Neural cell (in vitro differentiated cells): ENCODE measurements at regions not wholly inside any gene's neighbourhood (a gene's known extent, or its start where the extent isn't known, plus 50 kb on each side); places are given as distances from the start of the nearest gene placed in this dataset.

Experiments
- H2AFZ ChIP-seq: fragments of 200-600, 300-800 bp; sonication (generic), shearing (Covaris generic); 2 replicates; pipeline ENCODE4 v1.6.0; 2014; ENCODE audit warnings: low read depth, mild to moderate bottlenecking, antibody characterized with exemption, low read length, moderate library complexity
- H3F3A ChIP-seq: fragments of 200-600 bp; shearing (Covaris generic); 2 replicates; pipeline ENCODE4 v1.6.1; 2016; ENCODE audit warnings: mild to moderate bottlenecking, moderate library complexity, mixed read lengths, antibody characterized with exemption, low read length; ENCODE audit not compliant: insufficient read depth, poor library complexity, severe bottlenecking
- H3K27ac ChIP-seq: fragments of 200-600, 300-800 bp; sonication (generic), shearing (Covaris generic); 2 replicates; pipeline ENCODE4 v1.5.1; 2014; ENCODE audit warnings: mild to moderate bottlenecking, low read length, moderate library complexity
- H3K27me3 ChIP-seq: fragments of 300-800, 200-600 bp; sonication (generic), shearing (Covaris generic); 2 replicates; pipeline ENCODE4 v1.6.0; 2014; ENCODE audit warnings: mild to moderate bottlenecking, low read depth, low read length, moderate library complexity; ENCODE audit not compliant: insufficient read depth
- H3K36me3 ChIP-seq: fragments of 300-800, 200-600 bp; sonication (generic), shearing (Covaris generic); 2 replicates; pipeline ENCODE4 v1.5.1; 2014; ENCODE audit warnings: mild to moderate bottlenecking, antibody characterized with exemption, low read length, moderate library complexity; ENCODE audit not compliant: insufficient read depth
- H3K4me2 ChIP-seq: fragments of 300-800, 200-600 bp; sonication (generic), shearing (Covaris generic); 2 replicates; pipeline ENCODE4 v1.6.0; 2014; ENCODE audit warnings: mild to moderate bottlenecking, low read length
- H3K4me3 ChIP-seq: fragments of 300-800, 200-600 bp; sonication (generic), shearing (Covaris generic); 2 replicates; pipeline ENCODE4 v1.5.1; 2014; ENCODE audit warnings: mild to moderate bottlenecking, low read length, moderate library complexity
- H3K79me2 ChIP-seq: fragments of 200-600 bp; shearing (Covaris generic); replicated peaks from 2 replicates; pipeline ENCODE4 v1.6.0; 2014; ENCODE audit warnings: mild to moderate bottlenecking, low read length, moderate library complexity; ENCODE audit not compliant: insufficient read depth
- H3K9ac ChIP-seq: fragments of 300-800, 200-600 bp; sonication (generic), shearing (Covaris generic); 2 replicates; pipeline ENCODE4 v1.6.1; 2016; ENCODE audit warnings: mild to moderate bottlenecking, low read length, mixed read lengths
- H3K9me2 ChIP-seq: fragments of 200-600 bp; shearing (Covaris generic); 2 replicates; pipeline ENCODE4 v1.6.1; 2016; ENCODE audit warnings: mild to moderate bottlenecking, low read length, mixed read lengths; ENCODE audit not compliant: insufficient read depth
- H3K9me3 ChIP-seq: fragments of 200-600, 300-800 bp; sonication (generic), shearing (Covaris generic); 2 replicates; pipeline ENCODE4 v1.6.1; 2016; ENCODE audit warnings: mild to moderate bottlenecking, mixed run types, low read length, moderate library complexity, mixed read lengths
- H4K20me1 ChIP-seq: fragments of 200-600 bp; shearing (Covaris generic); 2 replicates; pipeline ENCODE4 v1.6.1; 2016; ENCODE audit warnings: mild to moderate bottlenecking, mixed run types; ENCODE audit not compliant: insufficient read depth
- CTCF ChIP-seq: fragments of 450-650 bp; IDR thresholded peaks from 2 replicates; pipeline ENCODE4 v1.5.1; 2014; ENCODE audit warnings: antibody characterized with exemption, mild to moderate bottlenecking, moderate library complexity; ENCODE audit not compliant: poor library complexity, severe bottlenecking
- EP300 ChIP-seq: fragments of 450-650 bp; conservative IDR thresholded peaks from 2 replicates; pipeline ENCODE4 v1.6.1; 2014; ENCODE audit warnings: antibody characterized with exemption, mild to moderate bottlenecking, moderate library complexity; ENCODE audit not compliant: poor library complexity, severe bottlenecking
- EZH2 ChIP-seq: fragments of 200-600, 300-800 bp; shearing (Covaris generic), sonication (generic); IDR thresholded peaks from 2 replicates; pipeline ENCODE4 v1.6.1; 2014; ENCODE audit warnings: antibody characterized with exemption, low read length, borderline replicate concordance, mild to moderate bottlenecking; ENCODE audit not compliant: insufficient read depth, poor library complexity, severe bottlenecking
- MXI1 ChIP-seq: fragments of 450-650 bp; conservative IDR thresholded peaks from 2 replicates; pipeline ENCODE4 v1.6.1; 2014; ENCODE audit warnings: antibody characterized with exemption, mild to moderate bottlenecking; ENCODE audit not compliant: poor library complexity, severe bottlenecking
- POLR2AphosphoS5 ChIP-seq: IDR thresholded peaks from 2 replicates; pipeline ENCODE4 v1.6.1; 2012
- RAD21 ChIP-seq: fragments of 450-650 bp; conservative IDR thresholded peaks from 2 replicates; pipeline ENCODE4 v1.6.1; 2014; ENCODE audit warnings: antibody characterized with exemption, mild to moderate bottlenecking, moderate library complexity
- SMC3 ChIP-seq: fragments of 450-650 bp; conservative IDR thresholded peaks from 2 replicates; pipeline ENCODE4 v1.6.1; 2014; ENCODE audit warnings: antibody characterized with exemption, mild to moderate bottlenecking, moderate library complexity; ENCODE audit not compliant: poor library complexity
- TAF1 ChIP-seq: IDR thresholded peaks from 2 replicates; pipeline ENCODE4 v1.6.1; 2012; ENCODE audit warnings: low read depth
- TF ChIP-seq, protein P1 (sequence below): IDR thresholded peaks from 2 replicates; pipeline ENCODE4 v1.6.1; 2012; ENCODE audit warnings: borderline replicate concordance

- Histone ChIP-seq H3K9ac (no peak overlapping the region), H3K9me3 (no peaks in the 10 kb centered on the region), H3K36me3 (no peaks in the 10 kb centered on the region), H4K20me1 (no peaks in the 10 kb centered on the region), H3K9me2 (no peaks in the 10 kb centered on the region), H3K27me3 (no peaks in the 10 kb centered on the region), H2AFZ (no peak overlapping the region), H3K27ac (no peak overlapping the region), H3K4me2 (no peak overlapping the region), H3K4me3 (no peak overlapping the region), H3F3A (no peaks in the 10 kb centered on the region), H3K79me2 (no peaks in the 10 kb centered on the region)
- TF ChIP-seq MXI1 (no peak), CTCF (no peak), EZH2 (no peak), POLR2AphosphoS5 (no peak), EP300 (no peak), SMC3 (no peak), TAF1 (no peak), RAD21 (no peak)
- TF ChIP-seq, protein P1, sequence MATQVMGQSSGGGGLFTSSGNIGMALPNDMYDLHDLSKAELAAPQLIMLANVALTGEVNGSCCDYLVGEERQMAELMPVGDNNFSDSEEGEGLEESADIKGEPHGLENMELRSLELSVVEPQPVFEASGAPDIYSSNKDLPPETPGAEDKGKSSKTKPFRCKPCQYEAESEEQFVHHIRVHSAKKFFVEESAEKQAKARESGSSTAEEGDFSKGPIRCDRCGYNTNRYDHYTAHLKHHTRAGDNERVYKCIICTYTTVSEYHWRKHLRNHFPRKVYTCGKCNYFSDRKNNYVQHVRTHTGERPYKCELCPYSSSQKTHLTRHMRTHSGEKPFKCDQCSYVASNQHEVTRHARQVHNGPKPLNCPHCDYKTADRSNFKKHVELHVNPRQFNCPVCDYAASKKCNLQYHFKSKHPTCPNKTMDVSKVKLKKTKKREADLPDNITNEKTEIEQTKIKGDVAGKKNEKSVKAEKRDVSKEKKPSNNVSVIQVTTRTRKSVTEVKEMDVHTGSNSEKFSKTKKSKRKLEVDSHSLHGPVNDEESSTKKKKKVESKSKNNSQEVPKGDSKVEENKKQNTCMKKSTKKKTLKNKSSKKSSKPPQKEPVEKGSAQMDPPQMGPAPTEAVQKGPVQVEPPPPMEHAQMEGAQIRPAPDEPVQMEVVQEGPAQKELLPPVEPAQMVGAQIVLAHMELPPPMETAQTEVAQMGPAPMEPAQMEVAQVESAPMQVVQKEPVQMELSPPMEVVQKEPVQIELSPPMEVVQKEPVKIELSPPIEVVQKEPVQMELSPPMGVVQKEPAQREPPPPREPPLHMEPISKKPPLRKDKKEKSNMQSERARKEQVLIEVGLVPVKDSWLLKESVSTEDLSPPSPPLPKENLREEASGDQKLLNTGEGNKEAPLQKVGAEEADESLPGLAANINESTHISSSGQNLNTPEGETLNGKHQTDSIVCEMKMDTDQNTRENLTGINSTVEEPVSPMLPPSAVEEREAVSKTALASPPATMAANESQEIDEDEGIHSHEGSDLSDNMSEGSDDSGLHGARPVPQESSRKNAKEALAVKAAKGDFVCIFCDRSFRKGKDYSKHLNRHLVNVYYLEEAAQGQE = no peak
Observed at GRCh38 chr6:170050591-170051041, 240.3 kb downstream of the DLL1 start.

- H3K27ac ChIP-seq = no peak overlapping the region
Observed at GRCh38 chr6:170049641-170050561, 241.0 kb downstream of the DLL1 start.

More at GRCh38 chr6:170049641-170050561, 241.0 kb downstream of the DLL1 start:
- Histone ChIP-seq H3K9me2 (no peaks in the 10 kb centered on the region), H3K9me3 (no peaks in the 10 kb centered on the region), H4K20me1 (no peaks in the 10 kb centered on the region), H3K79me2 (no peaks in the 10 kb centered on the region), H3K27me3 (no peaks in the 10 kb centered on the region), H3F3A (no peaks in the 10 kb centered on the region), H2AFZ (no peak overlapping the region), H3K9ac (no peak overlapping the region), H3K4me3 (no peak overlapping the region), H3K4me2 (no peak overlapping the region), H3K36me3 (no peaks in the 10 kb centered on the region)
- TF ChIP-seq, protein P1 = no peak
- TF ChIP-seq SMC3 = no peak
- TF ChIP-seq EZH2 = no peak
- no peak for TF ChIP-seq TAF1
- TF ChIP-seq RAD21 = no peak
- no peak for TF ChIP-seq MXI1
- no peak for TF ChIP-seq POLR2AphosphoS5
- TF ChIP-seq CTCF = no peak
- TF ChIP-seq EP300 = no peak
